NB4 (cell line): ENCODE measurements at regions not wholly inside any gene's neighbourhood (a gene's known extent, or its start where the extent isn't known, plus 50 kb on each side); places are given as distances from the start of the nearest gene placed in this dataset.
A peak's percentile ranks its signal among the peaks of the same experiment; 100 is the strongest.

Experiments
- DNase-seq: peaks from one replicate; pipeline ENCODE4 v3.0.0; 2010; ENCODE audit warnings: low read depth
- H3K4me3 ChIP-seq: one replicate; pipeline ENCODE4 v1.5.1; 2011; ENCODE audit warnings: mild to moderate bottlenecking, low read depth, low read length, moderate library complexity
- MYC ChIP-seq: IDR thresholded peaks from 2 replicates; pipeline ENCODE4 v1.6.1; 2011; ENCODE audit warnings: low read depth, low read length
- POLR2A ChIP-seq: IDR thresholded peaks from 2 replicates; pipeline ENCODE4 v1.6.1; 2011; ENCODE audit warnings: mild to moderate bottlenecking; ENCODE audit not compliant: insufficient read length; ENCODE audit errors: extremely low read depth
- TF ChIP-seq, protein P1 (sequence below): IDR thresholded peaks from 2 replicates; pipeline ENCODE4 v1.6.1; 2011; ENCODE audit warnings: low read depth, low read length
- TF ChIP-seq, protein P2 (sequence below): IDR thresholded peaks from one replicate; pipeline ENCODE4 v1.5.1; 2012; ENCODE audit warnings: low read depth, low read length

GRCh38 chr5:33166522-33166921, 274.2 kb upstream of the TARS1 start:
- H3K4me3 ChIP-seq: no peak overlapping the region
- TF ChIP-seq, protein P1, sequence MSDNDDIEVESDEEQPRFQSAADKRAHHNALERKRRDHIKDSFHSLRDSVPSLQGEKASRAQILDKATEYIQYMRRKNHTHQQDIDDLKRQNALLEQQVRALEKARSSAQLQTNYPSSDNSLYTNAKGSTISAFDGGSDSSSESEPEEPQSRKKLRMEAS: no peak
- no peak for TF ChIP-seq POLR2A
- TF ChIP-seq, protein P2, sequence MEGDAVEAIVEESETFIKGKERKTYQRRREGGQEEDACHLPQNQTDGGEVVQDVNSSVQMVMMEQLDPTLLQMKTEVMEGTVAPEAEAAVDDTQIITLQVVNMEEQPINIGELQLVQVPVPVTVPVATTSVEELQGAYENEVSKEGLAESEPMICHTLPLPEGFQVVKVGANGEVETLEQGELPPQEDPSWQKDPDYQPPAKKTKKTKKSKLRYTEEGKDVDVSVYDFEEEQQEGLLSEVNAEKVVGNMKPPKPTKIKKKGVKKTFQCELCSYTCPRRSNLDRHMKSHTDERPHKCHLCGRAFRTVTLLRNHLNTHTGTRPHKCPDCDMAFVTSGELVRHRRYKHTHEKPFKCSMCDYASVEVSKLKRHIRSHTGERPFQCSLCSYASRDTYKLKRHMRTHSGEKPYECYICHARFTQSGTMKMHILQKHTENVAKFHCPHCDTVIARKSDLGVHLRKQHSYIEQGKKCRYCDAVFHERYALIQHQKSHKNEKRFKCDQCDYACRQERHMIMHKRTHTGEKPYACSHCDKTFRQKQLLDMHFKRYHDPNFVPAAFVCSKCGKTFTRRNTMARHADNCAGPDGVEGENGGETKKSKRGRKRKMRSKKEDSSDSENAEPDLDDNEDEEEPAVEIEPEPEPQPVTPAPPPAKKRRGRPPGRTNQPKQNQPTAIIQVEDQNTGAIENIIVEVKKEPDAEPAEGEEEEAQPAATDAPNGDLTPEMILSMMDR: no peak
- no peak for TF ChIP-seq MYC
- peak; percentile 3 for DNase-seq

GRCh38 chr5:33166948-33167347, 273.8 kb upstream of the TARS1 start:
- TF ChIP-seq MYC: no peak
- TF ChIP-seq, protein P1: no peak
- TF ChIP-seq POLR2A: no peak
- TF ChIP-seq, protein P2: no peak

GRCh38 chr5:33167541-33167940, 273.2 kb upstream of the TARS1 start:
- TF ChIP-seq, protein P1: no peak
- TF ChIP-seq MYC (no peak), POLR2A (no peak)
- TF ChIP-seq, protein P2: no peak
- no peak overlapping the region for H3K4me3 ChIP-seq
- DNase-seq: no peak

More at GRCh38 chr5:33166948-33167347, 273.8 kb upstream of the TARS1 start:
- no peak for DNase-seq
- no peak overlapping the region for H3K4me3 ChIP-seq

GRCh38 chr5:33170411-33170810, 270.4 kb upstream of the TARS1 start:
- TF ChIP-seq MYC: no peak
- no peak for TF ChIP-seq POLR2A
- TF ChIP-seq, protein P2: no peak
- TF ChIP-seq, protein P1: no peak
- H3K4me3 ChIP-seq: no peak overlapping the region
- DNase-seq: no peak

DNA sequence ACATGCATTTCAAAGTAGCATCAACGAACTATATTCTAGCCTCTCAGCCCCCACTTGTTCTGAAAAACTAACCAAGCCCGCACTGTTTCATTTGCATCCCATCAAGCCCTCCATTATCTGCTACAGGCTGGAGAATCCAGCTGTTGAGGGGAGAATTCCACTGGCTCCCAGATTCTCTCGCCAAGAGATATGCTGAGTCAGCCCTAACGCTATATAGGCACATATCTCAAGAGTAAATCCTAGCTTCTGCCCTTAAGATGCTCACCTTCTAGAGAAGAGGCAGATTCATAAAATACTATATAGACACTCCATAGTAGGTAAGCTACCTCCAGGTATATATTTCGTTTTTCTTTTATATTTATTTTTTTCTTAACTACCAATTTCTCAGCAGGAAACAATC, 266.4 kb upstream of the TARS1 start:
- H3K4me3 ChIP-seq: no peak overlapping the region
- TF ChIP-seq, protein P2: no peak
- DNase-seq: no peak

DNA sequence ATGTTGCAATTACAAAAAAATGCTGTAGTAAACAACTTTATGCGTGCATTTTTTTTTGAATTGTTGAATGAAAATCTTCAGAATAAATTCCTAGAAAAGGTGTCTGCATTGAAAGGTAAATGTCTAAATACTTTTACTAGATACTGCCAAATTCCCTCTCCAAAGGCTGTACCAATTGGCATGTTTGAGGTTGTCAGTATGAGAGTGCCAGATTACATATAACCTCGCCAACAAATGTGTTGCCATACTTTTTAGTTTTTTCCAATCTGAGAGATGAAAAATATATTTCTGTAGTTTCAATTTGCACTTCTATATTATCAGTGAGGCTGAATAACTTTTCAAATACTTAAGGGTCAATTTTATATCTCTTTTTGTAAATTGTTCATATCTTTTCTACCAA, 261.5 kb upstream of the TARS1 start:
- TF ChIP-seq, protein P1: no peak
- no peak for TF ChIP-seq MYC
- no peak for TF ChIP-seq POLR2A
- TF ChIP-seq, protein P2: no peak
- no peak overlapping the region for H3K4me3 ChIP-seq
- DNase-seq: no peak
